Smooth muscle cell (in vitro differentiated cells): ENCODE measurements at regions not wholly inside any gene's neighbourhood (a gene's known extent, or its start where the extent isn't known, plus 50 kb on each side); places are given as distances from the start of the nearest gene placed in this dataset.

Source experiments
- DNase-seq: peaks from one replicate; lab custom pipeline; 2025; ENCODE audit not compliant: unreplicated experiment; lab: John Stamatoyannopoulos, UW
- H2AFZ ChIP-seq: fragments of 200-600 bp; sonication (generic); 2 replicates; pipeline ENCODE4 v1.6.0; 2016; ENCODE audit warnings: antibody characterized with exemption, low read depth, mild to moderate bottlenecking
- H3F3A ChIP-seq: fragments of 200-600 bp; sonication (generic); 2 replicates; pipeline ENCODE4 v1.6.0; 2017; ENCODE audit warnings: antibody characterized with exemption, low read depth
- H3K27ac ChIP-seq: fragments of 200-600 bp; sonication (generic); 2 replicates; pipeline ENCODE4 v1.5.1; 2016; ENCODE audit warnings: low read depth, mild to moderate bottlenecking
- H3K27me3 ChIP-seq: fragments of 200-600 bp; sonication (generic); 2 replicates; pipeline ENCODE4 v1.6.1; 2016; ENCODE audit warnings: low read depth, mild to moderate bottlenecking
- H3K36me3 ChIP-seq: fragments of 200-600 bp; sonication (generic); 2 replicates; pipeline ENCODE4 v1.5.1; 2016; ENCODE audit warnings: low read depth
- H3K4me1 ChIP-seq: fragments of 200-600 bp; sonication (generic); 2 replicates; pipeline ENCODE4 v1.5.1; 2016; ENCODE audit warnings: low read depth
- H3K4me2 ChIP-seq: fragments of 200-600 bp; sonication (generic); 2 replicates; pipeline ENCODE4 v1.6.0; 2016; ENCODE audit warnings: mild to moderate bottlenecking
- H3K4me3 ChIP-seq: fragments of 200-600 bp; sonication (generic); 2 replicates; pipeline ENCODE4 v1.5.1; 2016; ENCODE audit warnings: mild to moderate bottlenecking
- H3K79me2 ChIP-seq: fragments of 200-600 bp; sonication (generic); 2 replicates; pipeline ENCODE4 v1.6.0; 2016; ENCODE audit warnings: low read depth, mild to moderate bottlenecking
- H3K9ac ChIP-seq: fragments of 200-600 bp; sonication (generic); 2 replicates; pipeline ENCODE4 v1.6.0; 2016; ENCODE audit warnings: low read depth
- H3K9me3 ChIP-seq: fragments of 200-600 bp; sonication (generic); replicated peaks from 2 replicates; pipeline ENCODE4 v1.5.1; 2016; ENCODE audit warnings: low read depth
- H4K20me1 ChIP-seq: fragments of 200-600 bp; sonication (generic); 2 replicates; pipeline ENCODE4 v1.6.0; 2016; ENCODE audit warnings: low read depth
- CTCF ChIP-seq: fragments of 200-600 bp; sonication (generic); IDR thresholded peaks from 2 replicates; pipeline ENCODE4 v1.5.1; 2017; ENCODE audit warnings: borderline replicate concordance, mild to moderate bottlenecking, antibody characterized with exemption; ENCODE audit not compliant: insufficient read depth, poor library complexity, severe bottlenecking
- whole genome bisulfite sequencing: methylation state at CpG from one replicate; pipeline ENCODE4 v1.1.7; 2016; ENCODE audit warnings: low lambda C conversion rate; 5-methylcytosine and 5-hydroxymethylcytosine counted together

DNA sequence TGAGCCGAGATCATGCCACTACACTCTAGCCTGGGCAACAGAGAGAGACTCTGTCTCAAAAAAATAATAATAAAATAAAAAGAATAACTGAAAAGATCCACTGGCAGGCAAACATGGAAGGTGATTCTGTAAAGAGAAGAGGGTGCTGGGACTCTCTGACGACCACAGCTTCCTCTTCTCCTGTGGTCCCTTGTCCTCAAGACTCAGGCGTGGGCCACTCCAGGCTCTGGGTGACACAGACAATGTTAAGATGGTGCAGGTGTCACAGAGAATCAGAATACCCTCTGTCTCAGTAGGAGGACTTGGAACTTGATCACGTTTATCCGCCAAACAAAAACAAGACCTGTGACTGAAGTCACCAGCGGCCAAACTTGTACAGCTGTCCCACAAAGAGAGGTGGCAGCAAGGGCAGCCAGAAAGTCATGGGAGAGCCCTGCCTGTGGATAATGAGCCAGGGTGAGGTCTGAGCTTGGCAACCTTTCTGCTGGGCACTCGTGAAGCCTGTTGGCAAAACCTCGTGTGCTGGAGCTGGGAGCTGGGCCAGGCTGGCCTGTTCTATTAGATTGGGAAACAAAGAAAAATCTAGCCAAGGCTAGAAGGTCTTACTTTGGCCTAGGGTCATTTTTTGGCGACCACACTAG is 76.4 kb upstream of the ITGA6 start:
- H4K20me1 ChIP-seq: no peaks in the 10 kb centered on the region
- no peaks in the 10 kb centered on the region for H3K9me3 ChIP-seq
- H3F3A ChIP-seq: no peaks in the 10 kb centered on the region
- no peak overlapping the region for H3K4me2 ChIP-seq
- TF ChIP-seq CTCF: no peak
- no peaks in the 10 kb centered on the region for H3K36me3 ChIP-seq
- H3K27me3 ChIP-seq: no peaks in the 10 kb centered on the region
- no peak overlapping the region for H2AFZ ChIP-seq
- WGBS: 92% methylated on average over 9 of the region's 9 CpGs
- no peaks in the 10 kb centered on the region for H3K79me2 ChIP-seq
- no peaks in the 10 kb centered on the region for H3K4me1 ChIP-seq
- no peak overlapping the region for H3K4me3 ChIP-seq
- no peak overlapping the region for H3K9ac ChIP-seq
- DNase-seq: no peak
- no peak overlapping the region for H3K27ac ChIP-seq

GRCh38 chr2:172351586-172351985 is 75.8 kb upstream of the ITGA6 start:
- no peak for DNase-seq
- no peak for TF ChIP-seq CTCF
- H3K36me3 ChIP-seq: no peaks in the 10 kb centered on the region
- H3K27me3 ChIP-seq: no peaks in the 10 kb centered on the region
- no peaks in the 10 kb centered on the region for H4K20me1 ChIP-seq
- 94% methylated on average over 4 of the region's 4 CpGs for WGBS
- no peak overlapping the region for H2AFZ ChIP-seq
- no peak overlapping the region for H3K4me3 ChIP-seq
- no peaks in the 10 kb centered on the region for H3F3A ChIP-seq
- no peak overlapping the region for H3K27ac ChIP-seq
- no peak overlapping the region for H3K4me2 ChIP-seq
- H3K9me3 ChIP-seq: no peaks in the 10 kb centered on the region
- no peaks in the 10 kb centered on the region for H3K4me1 ChIP-seq
- no peak overlapping the region for H3K9ac ChIP-seq
- no peaks in the 10 kb centered on the region for H3K79me2 ChIP-seq

- Histone ChIP-seq H3K27ac (no peak overlapping the region), H3K9ac (no peak overlapping the region), H3K4me2 (no peak overlapping the region), H3K4me3 (no peak overlapping the region), H3K27me3 (no peaks in the 10 kb centered on the region), H3F3A (no peaks in the 10 kb centered on the region), H3K79me2 (no peaks in the 10 kb centered on the region), H4K20me1 (no peaks in the 10 kb centered on the region), H3K36me3 (no peaks in the 10 kb centered on the region), H3K9me3 (no peaks in the 10 kb centered on the region), H3K4me1 (no peaks in the 10 kb centered on the region), H2AFZ (no peak overlapping the region)
- no peak for TF ChIP-seq CTCF
- DNase-seq: no peak
- 75% methylated on average over 5 of the region's 5 CpGs for WGBS
These were observed 73.0 kb upstream of the ITGA6 start for GRCh38 chr2:172354347-172354746.

- H4K20me1 ChIP-seq: no peaks in the 10 kb centered on the region
- H3K27me3 ChIP-seq: no peaks in the 10 kb centered on the region
- WGBS: 50% methylated on average over 3 of the region's 3 CpGs
- no peak for DNase-seq
- no peak for TF ChIP-seq CTCF
- no peaks in the 10 kb centered on the region for H3F3A ChIP-seq
- no peak overlapping the region for H2AFZ ChIP-seq
- H3K79me2 ChIP-seq: no peaks in the 10 kb centered on the region
- no peaks in the 10 kb centered on the region for H3K9me3 ChIP-seq
- no peaks in the 10 kb centered on the region for H3K36me3 ChIP-seq
- no peaks in the 10 kb centered on the region for H3K4me1 ChIP-seq
- no peak overlapping the region for H3K9ac ChIP-seq
- H3K27ac ChIP-seq: no peak overlapping the region
- H3K4me2 ChIP-seq: no peak overlapping the region
- no peak overlapping the region for H3K4me3 ChIP-seq
These were observed 69.9 kb upstream of the ITGA6 start for GRCh38 chr2:172357442-172357841.
